Neutrophil (primary cell): ENCODE measurements at regions not wholly inside any gene's neighbourhood (a gene's known extent, or its start where the extent isn't known, plus 50 kb on each side); places are given as distances from the start of the nearest gene placed in this dataset.

Source experiments
- H3K27ac ChIP-seq: fragments of 200-600 bp; sonication (generic); 2 replicates; pipeline ENCODE4 v1.5.1; 2016; ENCODE audit warnings: mild to moderate bottlenecking, moderate library complexity
- H3K27me3 ChIP-seq: fragments of 200-600 bp; sonication (generic); 2 replicates; pipeline ENCODE4 v1.6.0; 2016; ENCODE audit warnings: mild to moderate bottlenecking
- H3K36me3 ChIP-seq: fragments of 200-600 bp; sonication (generic); 2 replicates; pipeline ENCODE4 v1.5.1; 2017
- H3K4me1 ChIP-seq, 2 experiments: fragments of 200-600 bp in 1 of 2; sonication (generic) in 1 of 2; 1 replicate in 1 of 2; 2 replicates in 1 of 2; pipeline versions ENCODE4 v1.5.1 to v1.6.1; 2013 to 2016; ENCODE audit warnings: low read depth in 1 of 2, low read length in 1 of 2, mild to moderate bottlenecking in 1 of 2, moderate library complexity in 1 of 2; ENCODE audit not compliant: control insufficient read depth in 1 of 2, insufficient read depth in 1 of 2
- H3K4me3 ChIP-seq, 2 experiments: fragments of 200-600 bp in 1 of 2; sonication (generic) in 1 of 2; 1 replicate in 1 of 2; 2 replicates in 1 of 2; pipeline ENCODE4 v1.5.1; 2013 to 2016; ENCODE audit warnings: low read depth in 1 of 2, low read length in 1 of 2, mild to moderate bottlenecking in 1 of 2, moderate library complexity in 1 of 2
- H3K9me3 ChIP-seq: fragments of 200-600 bp; sonication (generic); 2 replicates; pipeline ENCODE4 v1.5.1; 2016
- CTCF ChIP-seq: fragments of 200-600 bp; sonication (generic); IDR thresholded peaks from 2 replicates; pipeline ENCODE4 v1.5.1; 2016; ENCODE audit warnings: antibody characterized with exemption

GRCh38 chr7:155878250-155878649 is 66.0 kb upstream of the SHH start:
- no peaks in the 10 kb centered on the region for H3K9me3 ChIP-seq

GRCh38 chr7:155877167-155877566 is 64.9 kb upstream of the SHH start:
- Histone ChIP-seq H3K4me3 (no peak overlapping the region), H3K27me3 (peaks cover 24% of the 10 kb centered on the region), H3K27ac (no peak overlapping the region), H3K9me3 (no peaks in the 10 kb centered on the region), H3K4me1 (no peaks in the 10 kb centered on the region), H3K36me3 (no peaks in the 10 kb centered on the region)
- no peak for TF ChIP-seq CTCF

More at GRCh38 chr7:155878250-155878649, 66.0 kb upstream of the SHH start:
- Histone ChIP-seq H3K27me3 (peaks cover 24% of the 10 kb centered on the region), H3K4me1 (no peaks in the 10 kb centered on the region), H3K36me3 (no peaks in the 10 kb centered on the region), H3K27ac (no peak overlapping the region), H3K4me3 (no peak overlapping the region)
- TF ChIP-seq CTCF: no peak

GRCh38 chr7:155874411-155874810 is 62.1 kb upstream of the SHH start:
- Histone ChIP-seq H3K27me3 (peaks cover 24% of the 10 kb centered on the region), H3K4me3 (no peak overlapping the region), H3K36me3 (no peaks in the 10 kb centered on the region), H3K27ac (no peak overlapping the region), H3K9me3 (no peaks in the 10 kb centered on the region), H3K4me1 (no peaks in the 10 kb centered on the region)
- no peak for TF ChIP-seq CTCF

GRCh38 chr7:155874010-155874409 is 61.7 kb upstream of the SHH start:
- Histone ChIP-seq H3K27me3 (peaks cover 24% of the 10 kb centered on the region), H3K4me3 (no peak overlapping the region), H3K27ac (no peak overlapping the region), H3K36me3 (no peaks in the 10 kb centered on the region), H3K9me3 (no peaks in the 10 kb centered on the region), H3K4me1 (no peaks in the 10 kb centered on the region)
- TF ChIP-seq CTCF: no peak

- TF ChIP-seq CTCF: no peak
- no peak overlapping the region for H3K4me3 ChIP-seq
- H3K27ac ChIP-seq: no peak overlapping the region
- H3K4me1 ChIP-seq: no peaks in the 10 kb centered on the region
- H3K27me3 ChIP-seq: peaks cover 24% of the 10 kb centered on the region
- no peaks in the 10 kb centered on the region for H3K36me3 ChIP-seq
- H3K9me3 ChIP-seq: no peaks in the 10 kb centered on the region
Measured at GRCh38 chr7:155872678-155873369, 60.6 kb upstream of the SHH start.
